ENCODE measurements at regions not wholly inside any gene's neighbourhood (a gene's known extent, or its start where the extent isn't known, plus 50 kb on each side); places are given as distances from the start of the nearest gene placed in this dataset.

GRCh38 chr6:40743226-40743625 lies 156.1 kb upstream of the LRFN2 start:
- Histone ChIP-seq H3K27ac (ENCODE audit: control insufficient read depth, insufficient read depth, low read length) (no peak overlapping the region), H3K79me2 (ENCODE audit: control insufficient read depth, insufficient read depth, low read length) (no peaks in the 10 kb centered on the region), H3K4me2 (ENCODE audit: control insufficient read depth, extremely low read depth, insufficient read depth, low read depth, low read length) (no peak overlapping the region), H3K4me1 (ENCODE audit: control insufficient read depth, extremely low read depth, insufficient read depth, low read length) (no peaks in the 10 kb centered on the region), H3K9me1 (ENCODE audit: control insufficient read depth, extremely low read depth, insufficient read depth, low read length) (no peaks in the 10 kb centered on the region), H3K4me3 (ENCODE audit: control insufficient read depth in 2 of 3, extremely low read depth in 1 of 3, insufficient read depth in 2 of 3, low read depth in 1 of 3, low read length in 3 of 3) (no peak overlapping the region), H3K9ac (ENCODE audit: control insufficient read depth, extremely low read depth, insufficient read depth, low read length) (no peak overlapping the region), H3K9me3 (ENCODE audit: control insufficient read depth, low read depth, low read length) (no peaks in the 10 kb centered on the region), H3K27me3 (ENCODE audit: control insufficient read depth, extremely low read depth, insufficient read depth, low read length) (peaks cover 3% of the 10 kb centered on the region), H3K36me3 (ENCODE audit: control insufficient read depth in 2 of 2, extremely low read depth in 1 of 2, insufficient read depth in 2 of 2, low read length in 2 of 2) (no peaks in the 10 kb centered on the region), H2AFZ (ENCODE audit: control insufficient read depth, low read length) (no peak overlapping the region), H4K20me1 (ENCODE audit: control insufficient read depth, extremely low read depth, insufficient read depth, low read length) (no peaks in the 10 kb centered on the region)
- DNase-seq (ENCODE audit: low read depth, low spot score) (no peak), FAIRE-seq (no peak)
- TF ChIP-seq, protein P1, sequence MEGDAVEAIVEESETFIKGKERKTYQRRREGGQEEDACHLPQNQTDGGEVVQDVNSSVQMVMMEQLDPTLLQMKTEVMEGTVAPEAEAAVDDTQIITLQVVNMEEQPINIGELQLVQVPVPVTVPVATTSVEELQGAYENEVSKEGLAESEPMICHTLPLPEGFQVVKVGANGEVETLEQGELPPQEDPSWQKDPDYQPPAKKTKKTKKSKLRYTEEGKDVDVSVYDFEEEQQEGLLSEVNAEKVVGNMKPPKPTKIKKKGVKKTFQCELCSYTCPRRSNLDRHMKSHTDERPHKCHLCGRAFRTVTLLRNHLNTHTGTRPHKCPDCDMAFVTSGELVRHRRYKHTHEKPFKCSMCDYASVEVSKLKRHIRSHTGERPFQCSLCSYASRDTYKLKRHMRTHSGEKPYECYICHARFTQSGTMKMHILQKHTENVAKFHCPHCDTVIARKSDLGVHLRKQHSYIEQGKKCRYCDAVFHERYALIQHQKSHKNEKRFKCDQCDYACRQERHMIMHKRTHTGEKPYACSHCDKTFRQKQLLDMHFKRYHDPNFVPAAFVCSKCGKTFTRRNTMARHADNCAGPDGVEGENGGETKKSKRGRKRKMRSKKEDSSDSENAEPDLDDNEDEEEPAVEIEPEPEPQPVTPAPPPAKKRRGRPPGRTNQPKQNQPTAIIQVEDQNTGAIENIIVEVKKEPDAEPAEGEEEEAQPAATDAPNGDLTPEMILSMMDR (optimal IDR thresholded peaks at IDR 0.05 in 1 of 3, IDR thresholded peaks at IDR 0.05 in 1 of 3, conservative IDR thresholded peaks at IDR 0.05 in 1 of 3; ENCODE audit: extremely low read depth in 1 of 3, insufficient read depth in 2 of 3, low read length in 3 of 3) = no peak
- no peak for TF ChIP-seq EZH2 (IDR thresholded peaks at IDR 0.05; ENCODE audit: low read length)
- dilution Hi-C loops (cut with MboI; ENCODE audit: extremely low pct_ligation_motif_present, low sequenced_read_pairs) = no loop called here

DNA sequence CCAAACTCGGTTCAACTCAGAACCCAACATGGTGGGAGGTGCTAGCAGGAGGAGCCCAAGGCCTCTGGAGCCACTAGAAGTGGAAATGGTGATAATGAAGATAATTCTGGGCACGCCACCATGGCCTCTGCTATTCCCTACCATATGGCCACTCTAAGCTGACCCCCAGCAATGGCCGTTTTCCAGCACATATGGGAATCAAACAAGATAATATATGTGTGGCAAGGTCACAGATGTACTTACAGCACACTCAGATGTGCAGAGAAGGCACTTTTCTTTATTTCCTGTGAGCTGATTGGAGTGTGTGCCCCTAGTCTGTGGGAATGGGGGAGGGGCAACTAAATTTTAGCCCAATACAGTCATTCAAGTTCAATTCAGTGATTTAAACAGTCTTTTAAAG lies 153.4 kb upstream of the LRFN2 start:
- Histone ChIP-seq H2AFZ (ENCODE audit: control insufficient read depth, low read length) (no peak overlapping the region), H3K79me2 (ENCODE audit: control insufficient read depth, insufficient read depth, low read length) (no peaks in the 10 kb centered on the region), H3K4me2 (ENCODE audit: control insufficient read depth, extremely low read depth, insufficient read depth, low read depth, low read length) (no peak overlapping the region), H3K36me3 (ENCODE audit: control insufficient read depth in 2 of 2, extremely low read depth in 1 of 2, insufficient read depth in 2 of 2, low read length in 2 of 2) (no peaks in the 10 kb centered on the region), H3K9ac (ENCODE audit: control insufficient read depth, extremely low read depth, insufficient read depth, low read length) (no peak overlapping the region), H3K4me3 (ENCODE audit: control insufficient read depth in 2 of 3, extremely low read depth in 1 of 3, insufficient read depth in 2 of 3, low read depth in 1 of 3, low read length in 3 of 3) (no peak overlapping the region), H3K4me1 (ENCODE audit: control insufficient read depth, extremely low read depth, insufficient read depth, low read length) (no peaks in the 10 kb centered on the region), H3K9me1 (ENCODE audit: control insufficient read depth, extremely low read depth, insufficient read depth, low read length) (no peaks in the 10 kb centered on the region), H3K9me3 (ENCODE audit: control insufficient read depth, low read depth, low read length) (no peaks in the 10 kb centered on the region), H3K27me3 (ENCODE audit: control insufficient read depth, extremely low read depth, insufficient read depth, low read length) (peaks cover 12% of the 10 kb centered on the region), H4K20me1 (ENCODE audit: control insufficient read depth, extremely low read depth, insufficient read depth, low read length) (no peaks in the 10 kb centered on the region), H3K27ac (ENCODE audit: control insufficient read depth, insufficient read depth, low read length) (no peak overlapping the region)
- dilution Hi-C loops (cut with MboI; ENCODE audit: extremely low pct_ligation_motif_present, low sequenced_read_pairs) = no loop called here
- FAIRE-seq (no peak), DNase-seq (ENCODE audit: low read depth, low spot score) (no peak)
- TF ChIP-seq EZH2 (IDR thresholded peaks at IDR 0.05; ENCODE audit: low read length) = no peak
- TF ChIP-seq, protein P1 (optimal IDR thresholded peaks at IDR 0.05 in 1 of 3, IDR thresholded peaks at IDR 0.05 in 1 of 3, conservative IDR thresholded peaks at IDR 0.05 in 1 of 3; ENCODE audit: extremely low read depth in 1 of 3, insufficient read depth in 2 of 3, low read length in 3 of 3) = no peak
